A673 (cell line): ENCODE measurements at regions not wholly inside any gene's neighbourhood (a gene's known extent, or its start where the extent isn't known, plus 50 kb on each side); places are given as distances from the start of the nearest gene placed in this dataset.

Source experiments
- BruUV-seq: library from RNA; stranded (reverse); fragments of 400-500 nt; replicated peaks from 2 replicates; lab custom pipeline; 2021; lab: Mats Ljungman, UMichigan
- CTCF ChIA-PET: fragments of 300-600 bp; sonication (Branson Sonifier 250); formaldehyde crosslinking; loops from one replicate; lab custom pipeline; 2022; ENCODE audit warnings: antibody characterized with exemption; lab: Charles Lee
- POLR2A ChIA-PET: fragments of 300-600 bp; sonication (Branson Sonifier 250); formaldehyde crosslinking; loops from one replicate; lab custom pipeline; 2022; ENCODE audit warnings: antibody characterized with exemption; ENCODE audit not compliant: low non-redundant PET; lab: Charles Lee
- DNase-seq: peaks from one replicate; pipeline ENCODE4 v3.0.0-alpha.2; 2015; ENCODE audit warnings: low spot score
- H3K27ac ChIP-seq: fragments of 200-600 bp; sonication (generic); 2 replicates; pipeline ENCODE4 v1.5.1; 2016; ENCODE audit warnings: mixed run types, low read depth, mild to moderate bottlenecking, mixed read lengths, antibody characterized with exemption, low read length; ENCODE audit not compliant: poor library complexity, severe bottlenecking
- H3K27me3 ChIP-seq: fragments of 200-600 bp; sonication (generic); replicated peaks from 2 replicates; pipeline ENCODE4 v1.6.1; 2017; ENCODE audit warnings: mixed run types, low read depth, mild to moderate bottlenecking, mixed read lengths, antibody characterized with exemption, low read length; ENCODE audit not compliant: insufficient read depth, poor library complexity
- H3K36me3 ChIP-seq: fragments of 200-600 bp; sonication (generic); 2 replicates; pipeline ENCODE4 v1.6.1; 2016; ENCODE audit warnings: mixed run types, mild to moderate bottlenecking, mixed read lengths, antibody characterized with exemption, low read length; ENCODE audit not compliant: insufficient read depth, poor library complexity, severe bottlenecking
- H3K4me1 ChIP-seq: fragments of 200-600 bp; sonication (generic); 2 replicates; pipeline ENCODE4 v1.6.1; 2017; ENCODE audit warnings: mixed run types, mild to moderate bottlenecking, mixed read lengths, antibody characterized with exemption, low read length; ENCODE audit not compliant: insufficient read depth, poor library complexity, severe bottlenecking
- H3K4me3 ChIP-seq: fragments of 200-600 bp; sonication (generic); 2 replicates; pipeline ENCODE4 v1.5.1; 2016; ENCODE audit warnings: low read depth, mixed run types, mild to moderate bottlenecking, mixed read lengths, low read length; ENCODE audit not compliant: poor library complexity, severe bottlenecking
- H3K9me3 ChIP-seq: fragments of 200-600 bp; sonication (generic); 2 replicates; pipeline ENCODE4 v1.6.1; 2016; ENCODE audit warnings: mixed run types, low read depth, mild to moderate bottlenecking, mixed read lengths, antibody characterized with exemption, low read length; ENCODE audit not compliant: poor library complexity, severe bottlenecking
- EZH2 ChIP-seq: fragments of 200-600 bp; sonication (generic); IDR thresholded peaks from 2 replicates; pipeline ENCODE4 v1.6.1; 2017; ENCODE audit warnings: borderline replicate concordance, low read depth, mild to moderate bottlenecking, mixed read lengths, antibody characterized with exemption, low read length; ENCODE audit not compliant: poor library complexity, severe bottlenecking
- intact Hi-C: fragments of 100-400 bp; cut with micrococcal nuclease; formaldehyde crosslinking; loops from one replicate; pipeline ENCODE4 v1.10.0; 2022; ENCODE audit not compliant: unreplicated experiment
- TF ChIP-seq, protein P1 (sequence below): fragments of 300-800, 200-600 bp; sonication (generic); conservative IDR thresholded peaks from 2 replicates; pipeline ENCODE4 v1.5.1; 2017; ENCODE audit warnings: low read depth, mild to moderate bottlenecking, antibody characterized with exemption, low read length, moderate library complexity, mixed read lengths

GRCh38 chr4:27398631-27399310 lies 538.1 kb downstream of the STIM2 start:
- no peak for DNase-seq
- Histone ChIP-seq H3K4me1 (no peaks in the 10 kb centered on the region), H3K27ac (no peak overlapping the region), H3K9me3 (no peaks in the 10 kb centered on the region), H3K27me3 (no peaks in the 10 kb centered on the region), H3K4me3 (no peak overlapping the region), H3K36me3 (no peaks in the 10 kb centered on the region)
- intact Hi-C loops = no loop called here
- BruUV-seq = no TSS peak
- TF ChIP-seq, protein P1, sequence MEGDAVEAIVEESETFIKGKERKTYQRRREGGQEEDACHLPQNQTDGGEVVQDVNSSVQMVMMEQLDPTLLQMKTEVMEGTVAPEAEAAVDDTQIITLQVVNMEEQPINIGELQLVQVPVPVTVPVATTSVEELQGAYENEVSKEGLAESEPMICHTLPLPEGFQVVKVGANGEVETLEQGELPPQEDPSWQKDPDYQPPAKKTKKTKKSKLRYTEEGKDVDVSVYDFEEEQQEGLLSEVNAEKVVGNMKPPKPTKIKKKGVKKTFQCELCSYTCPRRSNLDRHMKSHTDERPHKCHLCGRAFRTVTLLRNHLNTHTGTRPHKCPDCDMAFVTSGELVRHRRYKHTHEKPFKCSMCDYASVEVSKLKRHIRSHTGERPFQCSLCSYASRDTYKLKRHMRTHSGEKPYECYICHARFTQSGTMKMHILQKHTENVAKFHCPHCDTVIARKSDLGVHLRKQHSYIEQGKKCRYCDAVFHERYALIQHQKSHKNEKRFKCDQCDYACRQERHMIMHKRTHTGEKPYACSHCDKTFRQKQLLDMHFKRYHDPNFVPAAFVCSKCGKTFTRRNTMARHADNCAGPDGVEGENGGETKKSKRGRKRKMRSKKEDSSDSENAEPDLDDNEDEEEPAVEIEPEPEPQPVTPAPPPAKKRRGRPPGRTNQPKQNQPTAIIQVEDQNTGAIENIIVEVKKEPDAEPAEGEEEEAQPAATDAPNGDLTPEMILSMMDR = no peak
- no peak for TF ChIP-seq EZH2
- ChIA-PET CTCF (no interaction called here), POLR2A (no interaction called here)

GRCh38 chr4:27407616-27408015 lies 547.0 kb downstream of the STIM2 start:
- no TSS peak for BruUV-seq
- no peaks in the 10 kb centered on the region for H3K27me3 ChIP-seq
- intact Hi-C loops = no loop called here
- no peaks in the 10 kb centered on the region for H3K4me1 ChIP-seq
- H3K4me3 ChIP-seq = no peak overlapping the region
- H3K27ac ChIP-seq = no peak overlapping the region
- TF ChIP-seq, protein P1 = no peak
- no peak for TF ChIP-seq EZH2
- DNase-seq = no peak
- ChIA-PET CTCF (no interaction called here), POLR2A (no interaction called here)
- no peaks in the 10 kb centered on the region for H3K36me3 ChIP-seq
- H3K9me3 ChIP-seq = peaks cover 11% of the 10 kb centered on the region

GRCh38 chr4:27412613-27413012 lies 552.0 kb downstream of the STIM2 start:
- BruUV-seq = no TSS peak
- CTCF ChIA-PET = no interaction called here
- intact Hi-C loops = no loop called here

More at GRCh38 chr4:27412613-27413012, 552.0 kb downstream of the STIM2 start:
- no peak for DNase-seq
- H3K9me3 ChIP-seq = no peaks in the 10 kb centered on the region
- H3K27ac ChIP-seq = no peak overlapping the region
- TF ChIP-seq, protein P1 = no peak
- TF ChIP-seq EZH2 = no peak
- H3K4me3 ChIP-seq = no peak overlapping the region
- no peaks in the 10 kb centered on the region for H3K36me3 ChIP-seq
- no peaks in the 10 kb centered on the region for H3K27me3 ChIP-seq
- no peaks in the 10 kb centered on the region for H3K4me1 ChIP-seq
- POLR2A ChIA-PET = no interaction called here
